ENCODE measurements at regions not wholly inside any gene's neighbourhood (a gene's known extent, or its start where the extent isn't known, plus 50 kb on each side); places are given as distances from the start of the nearest gene placed in this dataset.

- 32 to 36% methylated on average over 2 of the region's 2 CpGs for WGBS, 2 donors
- no peak for DNase-seq
- Histone ChIP-seq H3K4me3 (no peak overlapping the region), H3K4me1 (no peaks in the 10 kb centered on the region), H3K27ac (no peak overlapping the region), H3K36me3 (no peaks in the 10 kb centered on the region), H3K9me3 (no peaks in the 10 kb centered on the region), H3K27me3 (no peaks in the 10 kb centered on the region)
- ATAC-seq (ENCODE audit: low FRiP score in 2 of 2) = no peak
- no peak for TF ChIP-seq POLR2A (IDR thresholded peaks at IDR 0.05)
Observed at GRCh38 chr11:111089759-111090158, 155.8 kb upstream of the POU2AF2 start.

- no peak for DNase-seq
- Histone ChIP-seq H3K4me1 (no peaks in the 10 kb centered on the region), H3K4me3 (no peak overlapping the region), H3K9me3 (no peaks in the 10 kb centered on the region), H3K36me3 (no peaks in the 10 kb centered on the region), H3K27ac (no peak overlapping the region), H3K27me3 (no peaks in the 10 kb centered on the region)
- no peak for ATAC-seq (ENCODE audit: low FRiP score in 2 of 2)
- WGBS, 2 donors = 49 to 63% methylated on average over 2 of the region's 2 CpGs
- TF ChIP-seq POLR2AphosphoS5 (IDR thresholded peaks at IDR 0.05) (no peak), EP300 (IDR thresholded peaks at IDR 0.05) (no peak), CTCF (IDR thresholded peaks at IDR 0.05) (no peak), POLR2A (IDR thresholded peaks at IDR 0.05) (no peak)
Observed at GRCh38 chr11:111088847-111089355, 156.6 kb upstream of the POU2AF2 start.

- Histone ChIP-seq H3K4me1 (no peaks in the 10 kb centered on the region), H3K4me3 (no peak overlapping the region), H3K36me3 (no peaks in the 10 kb centered on the region), H3K27ac (no peak overlapping the region), H3K27me3 (no peaks in the 10 kb centered on the region), H3K9me3 (no peaks in the 10 kb centered on the region)
- ATAC-seq (ENCODE audit: low FRiP score in 2 of 2) = no peak
- DNase-seq = no peak
- WGBS, 2 donors = 74 to 84% methylated on average over 5 of the region's 5 CpGs
- TF ChIP-seq POLR2A (IDR thresholded peaks at IDR 0.05) = no peak
- TF ChIP-seq POLR2AphosphoS5 (IDR thresholded peaks at IDR 0.05) = no peak
- TF ChIP-seq CTCF (IDR thresholded peaks at IDR 0.05) = no peak
- no peak for TF ChIP-seq EP300 (IDR thresholded peaks at IDR 0.05)
Observed at GRCh38 chr11:111086058-111086457, 159.5 kb upstream of the POU2AF2 start.

- Histone ChIP-seq H3K36me3 (no peaks in the 10 kb centered on the region), H3K9me3 (no peaks in the 10 kb centered on the region), H3K4me3 (no peak overlapping the region), H3K27ac (no peak overlapping the region), H3K27me3 (no peaks in the 10 kb centered on the region), H3K4me1 (no peaks in the 10 kb centered on the region)
- TF ChIP-seq EP300 (IDR thresholded peaks at IDR 0.05) = no peak
- WGBS, 2 donors = 67 to 89% methylated on average over 5 of the region's 5 CpGs
- DNase-seq (no peak), ATAC-seq (ENCODE audit: low FRiP score in 2 of 2) (no peak)
Observed at GRCh38 chr11:111082664-111083063, 162.9 kb upstream of the POU2AF2 start.

GRCh38 chr11:111081021-111081511, 164.5 kb upstream of the POU2AF2 start:
- ATAC-seq (ENCODE audit: low FRiP score in 2 of 2) (peak in 1 of 2 donors; percentile 44), DNase-seq (no peak)
- Histone ChIP-seq H3K4me1 (no peaks in the 10 kb centered on the region), H3K9me3 (no peaks in the 10 kb centered on the region), H3K27me3 (no peaks in the 10 kb centered on the region), H3K36me3 (no peaks in the 10 kb centered on the region), H3K27ac (no peak overlapping the region), H3K4me3 (no peak overlapping the region)
- TF ChIP-seq POLR2A (IDR thresholded peaks at IDR 0.05) (no peak), CTCF (IDR thresholded peaks at IDR 0.05) (no peak), EP300 (IDR thresholded peaks at IDR 0.05) (no peak), POLR2AphosphoS5 (IDR thresholded peaks at IDR 0.05) (no peak)
- WGBS, 2 donors = 88 to 93% methylated on average over 3 of the region's 3 CpGs

- Histone ChIP-seq H3K27me3 (no peaks in the 10 kb centered on the region), H3K27ac (no peak overlapping the region), H3K4me3 (no peak overlapping the region), H3K36me3 (no peaks in the 10 kb centered on the region), H3K9me3 (no peaks in the 10 kb centered on the region), H3K4me1 (no peaks in the 10 kb centered on the region)
- no peak for TF ChIP-seq CTCF (IDR thresholded peaks at IDR 0.05)
- no peak for TF ChIP-seq EP300 (IDR thresholded peaks at IDR 0.05)
- DNase-seq = no peak
- 83 to 86% methylated on average over 3 of the region's 3 CpGs for WGBS, 2 donors
- no peak for ATAC-seq (ENCODE audit: low FRiP score in 2 of 2)
Observed at GRCh38 chr11:111077530-111078322, 167.8 kb upstream of the POU2AF2 start.

Measured in upper lobe of left lung (tissue), 6 donors.